GM12865 (cell line): ENCODE measurements at regions not wholly inside any gene's neighbourhood (a gene's known extent, or its start where the extent isn't known, plus 50 kb on each side); places are given as distances from the start of the nearest gene placed in this dataset.

Source experiments
- DNase-seq: peaks from one replicate; pipeline ENCODE4 v3.0.0; 2010; ENCODE audit warnings: low read depth
- H3K4me3 ChIP-seq: 2 replicates; pipeline ENCODE4 v1.5.1; 2011; ENCODE audit warnings: mild to moderate bottlenecking, low read depth, low read length, control low read depth
- TF ChIP-seq, protein P1 (sequence below): IDR thresholded peaks from 2 replicates; pipeline ENCODE4 v1.5.1; 2011; ENCODE audit warnings: low read length, control low read depth, low read depth, inconsistent platforms; ENCODE audit not compliant: insufficient read depth; ENCODE audit errors: missing control alignments

DNA sequence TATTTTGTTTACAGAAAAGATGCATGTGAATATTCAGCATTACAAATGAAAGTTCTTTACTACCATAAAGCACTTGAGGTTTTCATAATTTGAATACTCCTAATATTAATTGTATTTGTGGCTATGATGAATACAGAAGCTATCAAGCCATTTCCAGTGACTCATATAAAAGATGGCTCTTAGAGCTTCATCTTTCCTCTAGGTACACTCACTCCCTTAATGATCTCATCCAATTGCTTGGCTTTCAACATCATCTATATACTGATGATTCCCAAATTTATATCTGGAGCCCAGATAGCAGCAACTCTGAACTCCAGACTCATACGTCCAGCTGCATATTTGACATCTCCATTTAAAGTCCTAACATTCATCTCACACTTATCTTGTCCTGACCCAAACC, 183.4 kb upstream of the FAM241A start:
- no peak overlapping the region for H3K4me3 ChIP-seq
- no peak for DNase-seq
- TF ChIP-seq, protein P1, sequence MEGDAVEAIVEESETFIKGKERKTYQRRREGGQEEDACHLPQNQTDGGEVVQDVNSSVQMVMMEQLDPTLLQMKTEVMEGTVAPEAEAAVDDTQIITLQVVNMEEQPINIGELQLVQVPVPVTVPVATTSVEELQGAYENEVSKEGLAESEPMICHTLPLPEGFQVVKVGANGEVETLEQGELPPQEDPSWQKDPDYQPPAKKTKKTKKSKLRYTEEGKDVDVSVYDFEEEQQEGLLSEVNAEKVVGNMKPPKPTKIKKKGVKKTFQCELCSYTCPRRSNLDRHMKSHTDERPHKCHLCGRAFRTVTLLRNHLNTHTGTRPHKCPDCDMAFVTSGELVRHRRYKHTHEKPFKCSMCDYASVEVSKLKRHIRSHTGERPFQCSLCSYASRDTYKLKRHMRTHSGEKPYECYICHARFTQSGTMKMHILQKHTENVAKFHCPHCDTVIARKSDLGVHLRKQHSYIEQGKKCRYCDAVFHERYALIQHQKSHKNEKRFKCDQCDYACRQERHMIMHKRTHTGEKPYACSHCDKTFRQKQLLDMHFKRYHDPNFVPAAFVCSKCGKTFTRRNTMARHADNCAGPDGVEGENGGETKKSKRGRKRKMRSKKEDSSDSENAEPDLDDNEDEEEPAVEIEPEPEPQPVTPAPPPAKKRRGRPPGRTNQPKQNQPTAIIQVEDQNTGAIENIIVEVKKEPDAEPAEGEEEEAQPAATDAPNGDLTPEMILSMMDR, result no peak

DNA sequence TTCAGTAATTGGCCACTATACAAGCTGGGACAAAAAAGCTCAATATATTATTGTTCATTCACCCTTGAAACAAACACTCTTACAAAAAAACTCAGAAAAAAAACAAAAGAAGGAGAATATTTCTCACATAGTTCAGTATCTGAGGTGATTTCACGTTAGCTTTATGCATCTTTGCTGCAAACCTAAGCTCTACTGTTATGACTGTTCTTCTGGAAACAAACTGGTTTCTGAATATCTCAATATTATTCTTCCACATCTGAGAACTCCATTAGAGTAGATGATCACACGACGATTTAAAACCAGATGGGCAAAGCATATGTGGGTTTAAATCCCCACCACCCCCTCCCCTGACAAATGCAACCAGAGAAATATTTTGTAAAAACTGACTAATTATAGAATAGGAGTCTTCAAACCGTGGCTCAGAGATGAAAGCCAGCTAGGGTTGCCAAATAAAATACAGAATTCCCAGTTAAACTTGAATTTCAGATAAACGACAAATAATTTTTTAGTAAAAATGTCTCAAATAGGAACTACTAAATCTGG, 182.0 kb upstream of the FAM241A start:
- TF ChIP-seq, protein P1, result no peak
- H3K4me3 ChIP-seq, result no peak overlapping the region
- DNase-seq, result no peak

DNA sequence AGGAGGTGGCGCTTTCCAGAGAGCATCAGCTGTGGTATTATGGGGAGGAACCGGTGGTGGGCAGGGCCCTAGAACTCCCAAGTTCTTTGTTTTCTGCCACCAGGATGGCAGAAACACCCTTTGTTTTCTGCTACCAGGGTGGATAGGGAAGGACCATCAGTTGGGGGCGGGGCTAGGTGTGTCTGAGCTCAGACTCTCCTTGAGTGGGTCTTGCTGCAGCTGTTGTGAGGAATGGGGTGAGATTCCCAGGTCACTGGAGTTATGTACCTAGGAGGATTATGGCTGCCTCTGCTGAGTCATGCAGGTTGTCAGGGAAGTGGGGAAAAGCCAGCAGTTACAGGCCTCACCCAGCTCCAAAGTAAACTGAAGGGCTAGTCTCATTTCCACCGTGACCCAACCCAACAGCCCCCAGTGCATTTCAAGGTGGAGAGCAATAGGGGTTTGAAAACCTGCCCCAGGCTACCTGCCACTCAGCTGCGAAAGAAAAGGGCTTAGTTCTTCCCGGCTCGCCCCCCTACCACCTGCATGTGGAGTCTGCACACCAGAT, 167.8 kb upstream of the FAM241A start:
- H3K4me3 ChIP-seq, result no peak overlapping the region
- DNase-seq, result no peak
- TF ChIP-seq, protein P1, result no peak

DNA sequence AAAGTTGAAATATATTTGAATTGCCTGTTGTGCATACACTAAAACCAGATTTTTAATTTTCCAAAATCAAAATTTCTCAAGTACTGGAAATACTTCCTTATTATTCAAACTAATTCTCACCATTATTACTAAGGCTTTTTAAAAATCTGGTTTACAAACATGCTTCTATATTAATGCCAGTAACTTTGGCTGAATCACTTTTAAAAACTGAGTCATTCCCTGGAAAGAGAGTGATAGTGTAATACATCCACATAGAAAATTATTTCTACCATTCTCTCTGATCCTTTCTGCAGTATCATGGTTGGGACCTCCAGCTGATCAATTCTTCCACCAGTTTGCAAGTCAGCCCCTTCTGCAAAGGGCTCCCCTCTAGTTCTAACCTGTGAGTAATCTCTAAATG, 165.3 kb upstream of the FAM241A start:
- TF ChIP-seq, protein P1, result no peak
- no peak overlapping the region for H3K4me3 ChIP-seq
- no peak for DNase-seq

DNA sequence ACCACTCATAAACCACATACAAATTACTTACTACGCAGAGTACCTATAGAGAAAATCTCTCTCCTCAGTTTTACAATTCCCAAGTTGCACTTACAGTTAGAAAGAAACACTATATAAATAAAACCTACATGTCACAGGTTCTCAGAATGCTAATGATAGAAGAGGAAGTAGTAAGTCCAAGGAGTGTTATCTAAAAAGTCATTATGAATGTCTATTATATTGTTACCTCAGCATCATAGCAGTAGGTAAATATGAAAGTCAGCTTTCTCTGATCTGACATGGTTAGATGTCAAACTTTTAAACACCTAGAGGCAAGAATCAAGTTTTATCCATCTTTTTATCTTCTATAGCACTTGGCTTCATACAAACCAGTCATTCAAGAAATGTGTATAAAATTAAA, 163.2 kb upstream of the FAM241A start:
- no peak for DNase-seq
- H3K4me3 ChIP-seq, result no peak overlapping the region
- TF ChIP-seq, protein P1, result no peak

DNA sequence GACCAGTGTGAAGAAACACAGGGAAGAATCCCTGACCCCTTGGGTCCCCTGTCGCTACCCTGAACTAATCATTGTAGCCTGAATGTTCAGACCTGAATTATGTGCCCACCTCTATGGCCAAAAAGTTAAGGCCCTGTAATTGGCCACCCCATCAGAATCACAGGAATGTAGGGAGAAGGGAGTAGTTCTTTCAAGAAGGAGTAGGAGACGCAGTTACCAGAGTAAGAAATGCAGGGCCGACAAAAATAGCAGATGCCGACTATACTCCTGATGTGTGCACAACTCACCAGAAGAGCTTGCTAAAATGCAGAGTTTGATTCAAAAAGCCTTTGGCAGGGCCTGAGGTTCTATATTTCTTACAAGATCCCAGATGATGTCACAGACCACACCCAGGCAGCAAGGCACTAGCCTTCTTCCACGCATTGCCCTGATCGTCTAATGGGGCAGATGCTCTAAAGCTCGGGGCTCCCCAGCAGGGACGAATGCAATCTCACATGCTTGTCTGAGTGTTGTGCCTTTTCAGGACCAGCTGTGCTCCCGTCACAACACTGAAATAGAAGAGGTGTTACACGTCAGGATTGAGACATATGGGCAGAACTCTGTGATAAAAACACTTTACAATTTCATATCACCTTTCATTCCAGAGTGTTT, 161.0 kb upstream of the FAM241A start:
- no peak for DNase-seq
- TF ChIP-seq, protein P1, result no peak
- no peak overlapping the region for H3K4me3 ChIP-seq
